Fibroblast of the aortic adventitia (primary cell): ENCODE measurements at regions not wholly inside any gene's neighbourhood (a gene's known extent, or its start where the extent isn't known, plus 50 kb on each side); places are given as distances from the start of the nearest gene placed in this dataset.
A peak's percentile ranks its signal among the peaks of the same experiment; 100 is the strongest.

Experiments
- DNase-seq: peaks from one replicate; pipeline ENCODE4 v3.0.0-alpha.2; 2010; ENCODE audit warnings: low read depth
- H3K4me3 ChIP-seq: 2 replicates; pipeline ENCODE4 v1.5.1; 2011; ENCODE audit warnings: low read depth, mild to moderate bottlenecking, control low read depth, low read length, moderate library complexity
- TF ChIP-seq, protein P1 (sequence below): IDR thresholded peaks from 2 replicates; pipeline ENCODE4 v1.5.1; 2011; ENCODE audit warnings: mild to moderate bottlenecking, low read length, control low read depth, inconsistent platforms; ENCODE audit not compliant: insufficient read depth

DNA sequence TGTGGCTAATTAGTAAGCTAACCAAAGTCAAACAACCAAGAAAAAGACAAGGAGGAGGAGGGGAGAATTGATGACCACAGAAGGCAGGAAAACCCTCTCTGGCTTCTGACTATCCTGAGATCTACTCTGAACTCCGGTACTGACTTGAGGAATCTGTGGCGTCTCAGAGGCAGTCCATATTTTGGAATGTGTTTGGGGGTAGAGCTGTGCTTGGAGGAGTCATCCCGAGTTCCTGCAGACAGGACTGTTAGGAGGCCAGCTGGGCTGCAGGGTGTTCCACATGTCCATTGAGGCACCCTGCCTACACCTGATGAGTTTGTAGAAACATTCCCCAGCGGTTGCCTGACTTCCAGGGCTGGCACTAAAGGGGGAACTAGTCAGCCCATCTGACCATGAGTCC, 91.6 kb downstream of the PLCE1 start:
- TF ChIP-seq, protein P1, sequence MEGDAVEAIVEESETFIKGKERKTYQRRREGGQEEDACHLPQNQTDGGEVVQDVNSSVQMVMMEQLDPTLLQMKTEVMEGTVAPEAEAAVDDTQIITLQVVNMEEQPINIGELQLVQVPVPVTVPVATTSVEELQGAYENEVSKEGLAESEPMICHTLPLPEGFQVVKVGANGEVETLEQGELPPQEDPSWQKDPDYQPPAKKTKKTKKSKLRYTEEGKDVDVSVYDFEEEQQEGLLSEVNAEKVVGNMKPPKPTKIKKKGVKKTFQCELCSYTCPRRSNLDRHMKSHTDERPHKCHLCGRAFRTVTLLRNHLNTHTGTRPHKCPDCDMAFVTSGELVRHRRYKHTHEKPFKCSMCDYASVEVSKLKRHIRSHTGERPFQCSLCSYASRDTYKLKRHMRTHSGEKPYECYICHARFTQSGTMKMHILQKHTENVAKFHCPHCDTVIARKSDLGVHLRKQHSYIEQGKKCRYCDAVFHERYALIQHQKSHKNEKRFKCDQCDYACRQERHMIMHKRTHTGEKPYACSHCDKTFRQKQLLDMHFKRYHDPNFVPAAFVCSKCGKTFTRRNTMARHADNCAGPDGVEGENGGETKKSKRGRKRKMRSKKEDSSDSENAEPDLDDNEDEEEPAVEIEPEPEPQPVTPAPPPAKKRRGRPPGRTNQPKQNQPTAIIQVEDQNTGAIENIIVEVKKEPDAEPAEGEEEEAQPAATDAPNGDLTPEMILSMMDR, result no peak
- no peak overlapping the region for H3K4me3 ChIP-seq
- DNase-seq, result no peak

DNA sequence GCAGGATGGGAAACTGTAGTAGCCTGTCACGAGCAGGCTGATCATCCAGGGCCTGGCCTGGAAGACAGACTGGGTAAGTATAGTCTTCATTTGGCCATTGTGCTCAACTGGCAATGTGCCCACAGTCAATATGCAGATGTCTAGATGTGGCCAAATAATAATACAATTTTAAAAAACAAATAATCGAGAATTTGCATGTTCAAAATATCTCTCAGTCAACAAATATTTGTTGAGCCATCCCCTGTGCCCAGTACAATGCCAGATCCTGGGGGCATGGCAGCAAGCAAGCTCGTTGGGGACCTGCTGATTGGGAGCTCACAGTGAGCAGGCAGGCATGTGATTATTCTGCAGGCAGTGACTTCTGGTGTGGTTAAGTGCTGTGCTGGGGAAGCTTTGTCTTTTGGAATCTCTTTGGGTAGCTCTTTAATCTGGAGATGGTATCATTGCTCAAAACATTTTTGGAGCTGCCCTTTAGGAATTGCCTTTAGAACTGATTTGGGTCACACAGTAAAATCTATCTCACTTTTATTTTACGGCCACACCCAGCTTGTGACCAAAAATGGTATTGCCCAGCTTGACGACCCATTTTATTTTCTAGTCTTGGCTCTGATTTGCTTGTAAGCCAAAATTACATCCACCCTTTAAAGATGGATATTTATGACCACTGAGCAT, 92.2 kb downstream of the PLCE1 start:
- TF ChIP-seq, protein P1, result no peak
- no peak for DNase-seq
- H3K4me3 ChIP-seq, result no peak overlapping the region

DNA sequence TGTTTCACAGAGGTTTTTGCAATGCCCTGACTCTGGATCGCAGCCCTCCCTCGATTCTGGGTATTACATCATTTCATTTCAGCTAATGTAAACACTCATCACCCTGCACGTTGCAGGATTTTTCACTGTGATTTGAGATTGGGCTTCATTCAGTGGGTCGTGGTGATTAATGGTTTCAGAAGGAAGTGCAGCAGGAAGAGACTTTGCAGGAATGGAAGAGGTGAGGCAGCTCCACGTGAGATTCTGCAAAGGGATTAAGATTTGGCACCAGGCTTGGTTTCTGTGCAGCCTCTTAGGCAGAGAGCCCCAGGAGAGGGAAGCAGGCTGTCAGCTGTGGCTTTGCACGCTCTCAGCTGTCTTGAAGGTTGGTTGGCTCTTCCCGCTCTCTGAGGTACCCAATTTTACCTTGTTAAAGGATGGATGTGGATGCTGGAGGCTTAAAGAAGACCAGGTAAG, 95.2 kb downstream of the PLCE1 start:
- TF ChIP-seq, protein P1, result no peak
- DNase-seq, result peak; percentile 74
- peak overlapping the region; percentile 31 for H3K4me3 ChIP-seq

DNA sequence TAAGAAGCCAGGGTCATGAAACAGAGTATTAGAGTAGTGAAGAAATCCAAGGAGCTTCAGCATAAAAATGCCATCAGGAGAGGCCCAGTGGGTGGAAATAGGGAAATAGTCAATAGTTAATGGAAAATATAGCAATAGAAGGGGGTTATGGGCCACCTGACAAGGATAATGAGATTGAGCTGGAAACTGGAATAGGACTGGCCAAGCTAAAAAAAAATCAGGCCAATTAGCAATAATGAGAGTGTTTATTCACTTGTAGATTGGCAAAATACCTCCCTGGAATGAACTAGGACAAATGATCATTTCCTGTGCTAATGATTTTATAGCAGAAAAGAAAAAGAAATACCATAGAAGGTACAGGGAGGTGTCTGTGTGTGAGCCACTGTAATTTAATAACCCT, 97.9 kb downstream of the PLCE1 start:
- TF ChIP-seq, protein P1, result no peak
- no peak for DNase-seq
- no peak overlapping the region for H3K4me3 ChIP-seq

DNA sequence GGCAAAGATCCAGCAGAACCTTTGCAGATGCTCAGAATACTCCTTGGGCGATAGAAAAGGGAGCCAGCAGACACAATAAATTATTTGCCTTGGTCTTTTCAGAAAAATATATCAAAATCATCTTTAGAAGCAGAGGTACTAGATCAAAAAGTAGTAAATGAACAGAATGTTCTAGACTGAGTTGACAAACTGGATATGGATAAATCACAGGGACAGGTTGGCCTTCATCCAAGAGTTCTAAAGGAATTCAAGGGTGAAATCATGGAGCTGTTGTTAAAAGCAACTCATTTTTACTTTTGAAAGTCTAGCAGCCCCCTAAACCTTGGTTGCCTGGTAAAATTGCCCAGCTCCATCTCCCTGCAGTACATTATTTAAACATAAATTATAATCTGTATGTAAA, 99.1 kb downstream of the PLCE1 start:
- DNase-seq, result peak; percentile 59
- TF ChIP-seq, protein P1, result no peak
- no peak overlapping the region for H3K4me3 ChIP-seq

DNA sequence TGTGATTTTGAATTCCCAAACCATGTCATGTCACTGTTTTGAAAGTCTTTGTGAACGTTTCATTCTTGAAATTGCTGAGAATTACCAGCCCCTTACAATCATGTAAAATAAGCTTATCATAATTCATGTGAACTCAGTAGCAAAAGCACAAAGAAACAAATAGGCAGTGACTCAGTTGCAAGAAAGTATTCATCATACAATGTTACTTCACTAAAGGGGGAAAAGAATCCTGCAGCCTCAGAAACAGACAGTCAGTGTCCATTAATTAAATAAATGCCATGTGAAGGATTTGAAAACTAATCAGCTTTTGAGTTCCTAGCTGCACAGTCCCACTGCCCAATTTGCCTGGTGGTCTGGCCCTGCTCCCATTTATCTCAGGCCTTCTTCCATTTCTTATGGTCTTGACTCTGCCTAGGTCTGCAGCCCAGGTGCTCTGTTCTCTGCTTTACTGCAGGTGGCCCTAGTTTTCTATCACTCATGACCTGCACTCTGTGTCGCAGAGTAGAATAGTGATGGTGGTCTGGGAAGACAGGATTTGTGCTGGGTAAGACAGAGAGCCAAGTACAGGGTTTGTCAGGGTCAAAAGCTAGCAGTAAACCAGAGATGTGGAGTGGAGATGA, 99.7 kb downstream of the PLCE1 start:
- TF ChIP-seq, protein P1, result no peak
- no peak overlapping the region for H3K4me3 ChIP-seq
- no peak for DNase-seq
